HG03571 (cell line): ENCODE measurements at regions not wholly inside any gene's neighbourhood (a gene's known extent, or its start where the extent isn't known, plus 50 kb on each side); places are given as distances from the start of the nearest gene placed in this dataset.
A peak's percentile ranks its signal among the peaks of the same experiment; 100 is the strongest.

Source experiments
- ATAC-seq: cut with Tn5 transposase; IDR thresholded peaks from one replicate; pipeline ENCODE4 v1.9.1; 2021; ENCODE audit not compliant: unreplicated experiment

DNA sequence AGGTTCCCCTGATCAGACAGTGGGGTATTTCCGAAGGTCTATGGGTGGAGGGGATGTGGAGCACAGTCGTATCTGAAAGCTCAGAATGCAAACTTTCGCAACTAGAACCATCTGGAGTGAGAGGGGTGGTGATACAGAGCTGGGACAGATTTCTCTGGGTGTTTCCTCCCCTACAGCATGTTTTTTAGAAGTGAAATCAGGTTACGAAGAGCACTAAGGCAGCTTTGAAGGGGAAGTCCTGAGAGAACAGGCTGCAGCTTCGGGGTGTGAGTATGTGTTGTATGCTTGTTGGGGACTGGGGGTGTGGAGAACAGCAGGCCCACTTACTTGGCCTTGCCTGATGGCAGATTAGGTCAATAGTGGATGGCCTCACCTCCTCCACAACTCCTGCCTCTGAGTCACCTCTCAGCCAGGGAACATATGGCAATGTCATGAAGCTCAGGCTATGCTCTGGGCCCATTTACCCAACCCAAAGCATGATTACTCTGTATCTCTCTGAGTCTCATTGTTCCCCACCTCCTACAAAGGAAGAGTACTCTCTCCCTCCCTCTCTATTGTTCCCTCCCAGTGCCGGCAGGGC, 107.2 kb upstream of the RASGRP1 start:
- ATAC-seq, result peak; percentile 52

DNA sequence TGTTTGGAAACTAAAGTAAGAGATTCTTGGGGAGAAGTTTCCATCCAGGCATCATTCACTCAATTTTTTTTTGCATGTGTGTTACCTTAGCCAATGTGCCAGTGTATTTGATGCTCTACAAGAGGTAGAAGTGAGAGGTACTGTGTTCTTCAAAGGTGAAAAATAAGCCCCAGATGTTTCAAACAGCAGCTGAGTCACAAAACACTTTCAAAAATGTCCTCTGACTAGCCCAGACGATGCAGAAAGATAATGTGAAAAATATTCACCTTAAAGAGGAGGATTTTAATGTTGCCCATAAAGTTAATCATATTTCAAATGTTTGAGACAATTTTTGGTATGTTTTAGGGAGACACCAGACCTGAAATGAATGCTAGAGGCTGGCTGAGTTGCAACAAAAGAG, 107.7 kb upstream of the RASGRP1 start:
- ATAC-seq, result no peak

- ATAC-seq, result peak; percentile 37
These were observed 108.4 kb upstream of the RASGRP1 start for GRCh38 chr15:38672814-38673670.

DNA sequence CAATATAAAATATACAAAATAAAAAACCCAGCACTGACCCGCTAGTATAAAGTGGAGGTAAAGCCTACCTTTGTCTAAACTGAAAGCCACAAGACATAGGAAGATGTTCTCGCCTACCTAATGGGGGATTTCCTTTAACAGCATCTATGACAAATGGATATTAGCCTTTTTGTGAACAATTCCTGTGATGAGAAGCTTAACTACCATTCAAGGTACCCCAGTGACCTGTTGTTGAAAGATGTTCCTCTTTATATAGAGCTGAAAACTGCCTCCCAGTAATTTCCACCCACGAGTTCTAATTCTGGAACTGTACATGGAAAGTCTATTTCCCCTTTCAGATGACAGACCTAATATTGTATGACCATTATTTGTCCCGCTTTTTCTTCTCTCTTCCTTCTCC, 109.8 kb upstream of the RASGRP1 start:
- ATAC-seq, result no peak

GRCh38 chr15:38678281-38678680, 113.7 kb upstream of the RASGRP1 start:
- no peak for ATAC-seq

GRCh38 chr15:38680775-38681174, 116.2 kb upstream of the RASGRP1 start:
- no peak for ATAC-seq

DNA sequence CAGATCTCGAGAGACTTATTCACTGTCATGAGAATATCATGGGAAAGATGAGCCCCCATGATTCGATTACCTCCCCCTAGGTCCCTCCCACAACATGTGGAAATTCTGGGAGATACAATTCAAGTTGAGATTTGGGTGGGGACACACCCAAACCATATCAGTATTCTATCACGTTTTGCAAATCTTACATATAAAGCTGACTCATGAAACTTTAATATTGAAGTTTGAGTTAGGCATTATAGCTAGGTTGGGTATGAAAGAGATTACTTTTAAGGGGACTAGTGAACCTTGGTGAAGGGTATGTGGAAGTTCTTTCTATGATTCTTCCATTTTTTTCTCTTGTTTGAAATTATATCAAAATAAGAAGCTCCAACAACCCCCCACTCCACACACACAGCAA, 117.7 kb upstream of the RASGRP1 start:
- no peak for ATAC-seq

- peak; percentile 47 for ATAC-seq
These were observed 118.2 kb upstream of the RASGRP1 start for GRCh38 chr15:38682861-38683260.

- ATAC-seq, result peak; percentile 78
These were observed 119.0 kb upstream of the RASGRP1 start for GRCh38 chr15:38683382-38684242.

GRCh38 chr15:38684440-38685010, 119.9 kb upstream of the RASGRP1 start:
- ATAC-seq, result no peak

GRCh38 chr15:38685686-38686339, 121.2 kb upstream of the RASGRP1 start:
- no peak for ATAC-seq

GRCh38 chr15:38687340-38687739, 122.7 kb upstream of the RASGRP1 start:
- ATAC-seq, result no peak

DNA sequence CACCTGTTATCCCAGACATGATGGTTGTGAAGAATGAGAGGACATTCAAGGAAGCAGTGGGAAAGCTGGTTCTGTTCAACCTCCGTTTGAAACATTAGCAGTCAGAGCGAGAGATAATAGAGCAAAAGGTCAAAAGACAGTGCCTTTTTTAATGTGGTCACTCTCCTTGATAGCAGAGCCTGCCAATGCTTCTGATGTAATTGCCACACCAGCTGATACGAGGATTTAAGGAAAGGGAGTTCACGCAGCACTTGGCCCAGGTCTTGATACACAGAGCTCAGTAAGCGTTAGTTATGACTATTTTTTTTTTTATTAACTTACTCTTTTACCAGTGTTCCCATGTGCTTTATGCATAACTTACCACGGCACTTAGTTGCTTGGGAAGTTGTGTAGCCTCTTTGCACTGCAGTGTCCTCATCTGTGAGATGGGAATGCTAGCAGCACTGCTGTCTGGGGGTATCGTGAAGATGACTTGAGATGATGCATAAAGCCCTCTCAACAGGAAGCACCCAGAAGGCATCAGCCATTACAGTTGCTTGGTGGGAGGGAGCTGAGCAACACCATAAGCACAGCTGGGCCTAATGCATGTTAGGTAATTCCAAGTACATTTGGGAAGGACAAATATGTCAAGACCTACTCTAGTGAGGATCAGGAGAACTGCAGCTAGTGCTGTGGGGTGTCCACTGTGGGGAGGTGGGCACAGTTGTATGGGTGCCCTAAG, 123.3 kb upstream of the RASGRP1 start:
- no peak for ATAC-seq

DNA sequence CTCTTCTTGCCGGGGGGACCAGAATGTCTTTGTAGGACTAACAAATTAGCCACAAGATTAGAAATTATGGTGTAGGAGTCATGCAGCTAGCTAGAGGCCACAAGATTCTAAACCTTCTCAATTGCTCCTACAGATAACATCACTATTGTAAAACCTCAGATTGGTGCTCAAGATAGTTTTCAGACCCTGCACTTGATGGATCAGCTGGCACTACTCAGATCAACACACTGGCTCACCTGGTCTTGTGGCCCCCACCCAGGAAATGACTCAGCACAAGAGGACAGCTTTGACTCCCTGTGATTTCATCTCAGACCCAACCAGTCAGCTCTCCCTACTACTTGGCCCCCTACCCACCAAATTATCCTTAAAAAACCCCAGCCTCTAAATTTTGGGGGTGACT, 124.1 kb upstream of the RASGRP1 start:
- no peak for ATAC-seq

- no peak for ATAC-seq
These were observed 124.9 kb upstream of the RASGRP1 start for GRCh38 chr15:38689522-38689921.

GRCh38 chr15:38690216-38690615, 125.6 kb upstream of the RASGRP1 start:
- peak; percentile 12 for ATAC-seq

GRCh38 chr15:38690719-38691332, 126.2 kb upstream of the RASGRP1 start:
- ATAC-seq, result peak; percentile 47

DNA sequence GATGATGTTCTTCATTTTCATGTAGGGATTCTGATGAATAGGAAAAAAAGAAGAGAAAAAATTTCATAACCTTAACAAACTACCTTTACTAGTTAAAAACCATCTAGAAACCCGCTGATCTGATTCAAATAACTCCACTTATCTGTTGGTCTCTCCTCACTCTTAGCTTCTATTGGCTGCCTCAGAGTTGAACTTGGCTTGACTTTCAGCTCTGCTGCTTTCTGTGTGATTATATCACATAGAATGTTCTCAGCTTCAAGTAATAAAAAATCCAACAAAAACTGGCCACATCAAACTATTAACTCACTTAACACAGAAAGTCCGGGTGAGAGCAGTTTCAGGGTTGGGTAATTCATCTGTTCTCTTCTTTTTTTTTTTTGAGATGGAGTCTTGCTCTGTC, 126.8 kb upstream of the RASGRP1 start:
- no peak for ATAC-seq

DNA sequence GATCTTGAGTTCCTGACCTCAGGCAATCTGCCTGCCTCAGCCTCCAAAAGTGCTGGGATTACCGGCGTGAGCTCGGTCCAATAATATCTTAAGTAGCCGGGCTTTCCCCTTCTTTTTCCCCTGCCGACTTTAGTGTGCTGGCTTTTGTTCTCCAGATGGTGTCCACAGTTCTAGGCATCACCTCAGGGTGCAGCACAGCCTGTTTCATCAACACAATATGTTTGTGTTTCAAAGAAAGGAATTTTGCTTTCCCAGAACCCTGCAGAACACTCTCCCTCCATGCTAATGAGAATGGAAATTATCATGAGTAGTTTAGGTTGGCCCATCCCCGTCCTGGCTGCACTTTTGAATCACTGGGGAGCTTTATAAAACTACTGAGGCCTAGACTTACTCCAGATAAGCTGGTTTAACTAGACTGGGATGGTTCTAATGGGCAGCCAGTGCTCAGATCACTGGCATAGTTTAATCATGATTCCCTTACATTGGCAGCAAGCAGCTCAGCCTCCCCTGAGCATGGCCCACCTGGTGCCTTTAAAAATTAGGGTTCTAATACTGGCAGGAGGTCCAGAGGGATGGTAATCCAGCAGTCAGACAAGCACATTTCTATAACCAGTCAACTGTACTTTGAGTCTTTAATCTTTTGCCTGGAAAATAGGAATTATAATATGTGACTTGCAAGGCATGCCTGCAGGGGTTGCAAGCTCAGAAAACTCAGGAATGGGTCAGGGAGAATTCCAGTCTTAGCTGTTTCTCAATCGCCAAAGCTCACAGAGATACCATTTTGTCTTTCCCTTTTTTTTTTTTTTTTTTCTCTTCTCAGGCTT, 127.6 kb upstream of the RASGRP1 start:
- ATAC-seq, result no peak
